H9 (cell line): ENCODE measurements at regions not wholly inside any gene's neighbourhood (a gene's known extent, or its start where the extent isn't known, plus 50 kb on each side); places are given as distances from the start of the nearest gene placed in this dataset.

Experiments
- DNase-seq: peaks from one replicate; pipeline ENCODE4 v3.0.0-alpha.2; 2017
- H2AFZ ChIP-seq: one replicate; pipeline ENCODE4 v1.6.1; 2013; ENCODE audit warnings: mild to moderate bottlenecking, low read length, control low read depth, moderate library complexity
- H2AK5ac ChIP-seq: 2 replicates; pipeline ENCODE4 v1.6.1; 2013; ENCODE audit warnings: low read length, control low read depth, mixed read lengths; ENCODE audit not compliant: insufficient read length
- H2BK120ac ChIP-seq: one replicate; pipeline ENCODE4 v1.6.1; 2013; ENCODE audit warnings: low read depth, mild to moderate bottlenecking, low read length, control low read depth, inconsistent platforms; ENCODE audit not compliant: poor library complexity, severe bottlenecking
- H2BK12ac ChIP-seq: 2 replicates; pipeline ENCODE4 v1.6.1; 2013; ENCODE audit warnings: low read length, control low read depth, mixed read lengths, low read depth; ENCODE audit not compliant: insufficient read length
- H2BK15ac ChIP-seq: 2 replicates; pipeline ENCODE4 v1.6.1; 2013; ENCODE audit warnings: low read depth, low read length, control low read depth
- H2BK20ac ChIP-seq: one replicate; pipeline ENCODE4 v1.6.1; 2013; ENCODE audit warnings: low read depth, mild to moderate bottlenecking, low read length, control low read depth, inconsistent platforms; ENCODE audit not compliant: poor library complexity, severe bottlenecking
- H2BK5ac ChIP-seq: 2 replicates; pipeline ENCODE4 v1.6.1; 2013; ENCODE audit warnings: low read length, control low read depth, mixed read lengths; ENCODE audit not compliant: insufficient read length
- H3K14ac ChIP-seq: 2 replicates; pipeline ENCODE4 v1.6.1; 2013; ENCODE audit warnings: low read length, control low read depth; ENCODE audit not compliant: insufficient read depth
- H3K18ac ChIP-seq: 2 replicates; pipeline ENCODE4 v1.6.1; 2013; ENCODE audit warnings: low read depth, mild to moderate bottlenecking, mixed read lengths, low read length, control low read depth; ENCODE audit not compliant: insufficient read length
- H3K23ac ChIP-seq: 2 replicates; pipeline ENCODE4 v1.6.1; 2013; ENCODE audit warnings: low read length, control low read depth, mixed read lengths, low read depth; ENCODE audit not compliant: insufficient read length
- H3K23me2 ChIP-seq: 2 replicates; pipeline ENCODE4 v1.6.1; 2013; ENCODE audit warnings: low read depth, mild to moderate bottlenecking, mixed read lengths, low read length, control low read depth; ENCODE audit not compliant: insufficient read length, poor library complexity, severe bottlenecking
- H3K27ac ChIP-seq: 2 replicates; pipeline ENCODE4 v1.5.1; 2013; ENCODE audit warnings: low read length, control low read depth, mixed read lengths, low read depth; ENCODE audit not compliant: insufficient read length
- H3K27me3 ChIP-seq: 2 replicates; pipeline ENCODE4 v1.6.1; 2013; ENCODE audit warnings: low read length, control low read depth, inconsistent platforms; ENCODE audit not compliant: insufficient read depth
- H3K4ac ChIP-seq: 2 replicates; pipeline ENCODE4 v1.6.1; 2013; ENCODE audit warnings: low read depth, mild to moderate bottlenecking, control low read depth, inconsistent platforms, low read length, moderate library complexity
- H3K4me1 ChIP-seq: 2 replicates; pipeline ENCODE4 v1.6.1; 2013; ENCODE audit warnings: low read length, control low read depth, inconsistent platforms; ENCODE audit not compliant: insufficient read depth
- H3K4me2 ChIP-seq: 2 replicates; pipeline ENCODE4 v1.6.1; 2013; ENCODE audit warnings: low read length, control low read depth, mixed read lengths; ENCODE audit not compliant: insufficient read length, insufficient read depth
- H3K56ac ChIP-seq: 2 replicates; pipeline ENCODE4 v1.6.1; 2013; ENCODE audit warnings: low read depth, mild to moderate bottlenecking, mixed read lengths, low read length, control low read depth; ENCODE audit not compliant: insufficient read length
- H3K79me1 ChIP-seq: 2 replicates; pipeline ENCODE4 v1.6.1; 2013; ENCODE audit warnings: low read depth, mild to moderate bottlenecking, moderate library complexity, low read length, control low read depth, inconsistent platforms; ENCODE audit not compliant: insufficient read depth, poor library complexity, severe bottlenecking
- H3K79me2 ChIP-seq: 2 replicates; pipeline ENCODE4 v1.6.1; 2013; ENCODE audit warnings: low read length, control low read depth, inconsistent platforms; ENCODE audit not compliant: insufficient read depth
- H3K9ac ChIP-seq: 2 replicates; pipeline ENCODE4 v1.6.1; 2013; ENCODE audit warnings: low read length, control low read depth, mixed read lengths; ENCODE audit not compliant: insufficient read length; ENCODE audit errors: extremely low read depth
- H3K9me3 ChIP-seq: one replicate; pipeline ENCODE4 v1.6.1; 2013; ENCODE audit warnings: low read depth, low read length, inconsistent platforms; ENCODE audit not compliant: control insufficient read depth
- H3T11ph ChIP-seq: one replicate; pipeline ENCODE4 v1.6.1; 2013; ENCODE audit warnings: mild to moderate bottlenecking, low read length, control low read depth, inconsistent platforms
- H4K20me1 ChIP-seq: one replicate; pipeline ENCODE4 v1.6.1; 2013; ENCODE audit not compliant: control insufficient read depth, insufficient read length, insufficient read depth
- H4K5ac ChIP-seq: 2 replicates; pipeline ENCODE4 v1.6.1; 2013; ENCODE audit warnings: low read depth, mild to moderate bottlenecking, mixed read lengths, low read length, control low read depth; ENCODE audit not compliant: insufficient read length
- H4K8ac ChIP-seq: replicated peaks from 2 replicates; pipeline ENCODE4 v1.6.1; 2013; ENCODE audit warnings: low read length, control low read depth, mixed read lengths, low read depth; ENCODE audit not compliant: insufficient read length
- H4K91ac ChIP-seq: 2 replicates; pipeline ENCODE4 v1.6.1; 2013; ENCODE audit warnings: low read depth, mild to moderate bottlenecking, moderate library complexity, mixed read lengths, low read length, control low read depth; ENCODE audit not compliant: insufficient read length
- H3K27ac Mint-ChIP-seq, 3 experiments: 2 replicates in 2 of 3; 3 replicates in 1 of 3; pipeline ENCODE4 v1.8.0; 2020 to 2021; ENCODE audit warnings: mixed read lengths in 3 of 3, mild to moderate bottlenecking in 1 of 3, moderate library complexity in 1 of 3
- H3K27me3 Mint-ChIP-seq: 2 replicates; pipeline ENCODE4 v1.8.0; 2021; ENCODE audit warnings: low read depth, mild to moderate bottlenecking, moderate library complexity, mixed read lengths
- H3K36me3 Mint-ChIP-seq, 3 experiments: 2 replicates in 2 of 3; 3 replicates in 1 of 3; pipeline ENCODE4 v1.8.0; 2020 to 2021; ENCODE audit warnings: low read depth in 3 of 3, mixed read lengths in 3 of 3; ENCODE audit not compliant: insufficient read depth in 1 of 3
- H3K4me1 Mint-ChIP-seq, 2 experiments: 2 replicates each; pipeline ENCODE4 v1.8.0; 2020; ENCODE audit warnings: mixed read lengths in 2 of 2
- H3K4me3 Mint-ChIP-seq, 2 experiments: 2 replicates in 1 of 2; 3 replicates in 1 of 2; pipeline ENCODE4 v1.8.0; 2020 to 2021; ENCODE audit warnings: mild to moderate bottlenecking in 2 of 2, mixed read lengths in 2 of 2, moderate library complexity in 1 of 2
- H3K9me3 Mint-ChIP-seq, 2 experiments: 2 replicates in 1 of 2; 3 replicates in 1 of 2; pipeline ENCODE4 v1.8.0; 2020; ENCODE audit warnings: mild to moderate bottlenecking in 2 of 2, mixed read lengths in 2 of 2, moderate library complexity in 1 of 2
- WGBS: extraction: QIAGEN DNeasy Blood & Tissue Kit; methylation state at CpG from one replicate; pipeline ENCODE4 v1.1.7; 2013; ENCODE audit warnings: missing lambda C conversion rate, low lambda C conversion rate, mixed read lengths; ENCODE audit not compliant: insufficient read length; ENCODE audit errors: extremely low coverage; 5-methylcytosine and 5-hydroxymethylcytosine counted together
- TF ChIP-seq, protein P1 (sequence below): fragments of 200-600 bp; sonication (generic); conservative IDR thresholded peaks from 3 replicates; pipeline ENCODE4 v1.8.0; 2021; ENCODE audit warnings: antibody characterized with exemption, mild to moderate bottlenecking

DNA sequence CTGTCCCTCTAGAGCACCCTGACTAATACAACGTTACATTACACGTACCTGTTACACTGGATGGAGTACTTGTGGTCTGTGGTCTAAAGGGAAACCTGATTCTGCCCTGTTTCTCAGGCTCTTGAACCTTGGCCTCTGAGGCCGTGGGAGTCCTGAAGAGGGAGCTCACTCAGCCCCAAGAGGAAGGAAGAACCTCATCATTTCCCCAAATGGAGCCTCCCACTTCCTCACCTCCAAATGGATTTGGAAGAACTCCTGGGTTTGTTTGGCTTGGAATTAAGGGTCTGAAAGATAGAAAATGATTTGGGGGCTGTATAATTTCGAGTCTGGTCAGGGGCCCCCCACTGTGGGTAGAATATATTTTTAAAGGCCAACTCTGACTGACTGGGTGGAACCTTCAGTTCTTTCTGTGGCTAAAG, 200.2 kb downstream of the SEMA6A start:
- no peak overlapping the region for H2BK15ac ChIP-seq
- no peak overlapping the region for H2BK5ac ChIP-seq
- no peaks in the 10 kb centered on the region for H3K9me3 ChIP-seq
- Mint-ChIP-seq H3K4me3 (no peak overlapping the region), H3K36me3 (no peaks in the 10 kb centered on the region; a peak in 1 of 7 replicates), H3K27me3 (no peaks in the 10 kb centered on the region; the same call in 1 of the 2 replicates), H3K27ac (no peak overlapping the region), H3K4me1 (peaks cover 45 to 47% of the 10 kb centered on the region in 2 experiments), H3K9me3 (peaks cover 0 to 2% of the 10 kb centered on the region in 2 experiments; a peak in 1 of 5 replicates)
- H3K4me1 ChIP-seq, result peaks cover 9% of the 10 kb centered on the region; the same call in 1 of the 2 replicates
- no peak overlapping the region for H4K8ac ChIP-seq
- H2BK20ac ChIP-seq, result no peak overlapping the region
- H3K27me3 ChIP-seq, result no peaks in the 10 kb centered on the region
- H2AFZ ChIP-seq, result no peak overlapping the region
- no peaks in the 10 kb centered on the region for H4K20me1 ChIP-seq
- H3K79me2 ChIP-seq, result no peaks in the 10 kb centered on the region
- H3K56ac ChIP-seq, result no peak overlapping the region
- DNase-seq, result no peak
- H3K4me2 ChIP-seq, result no peak overlapping the region
- no CpG with 5 or more reads among the region's 4 CpGs for WGBS
- no peak overlapping the region for H4K91ac ChIP-seq
- no peak overlapping the region for H4K5ac ChIP-seq
- no peak overlapping the region for H3K23ac ChIP-seq
- no peak overlapping the region for H3K27ac ChIP-seq
- no peak overlapping the region for H3T11ph ChIP-seq
- H3K18ac ChIP-seq, result no peak overlapping the region
- no peaks in the 10 kb centered on the region for H3K23me2 ChIP-seq
- no peak overlapping the region for H2BK120ac ChIP-seq
- no peak overlapping the region for H3K4ac ChIP-seq
- no peak overlapping the region for H2BK12ac ChIP-seq
- no peak overlapping the region for H2AK5ac ChIP-seq
- TF ChIP-seq, protein P1, sequence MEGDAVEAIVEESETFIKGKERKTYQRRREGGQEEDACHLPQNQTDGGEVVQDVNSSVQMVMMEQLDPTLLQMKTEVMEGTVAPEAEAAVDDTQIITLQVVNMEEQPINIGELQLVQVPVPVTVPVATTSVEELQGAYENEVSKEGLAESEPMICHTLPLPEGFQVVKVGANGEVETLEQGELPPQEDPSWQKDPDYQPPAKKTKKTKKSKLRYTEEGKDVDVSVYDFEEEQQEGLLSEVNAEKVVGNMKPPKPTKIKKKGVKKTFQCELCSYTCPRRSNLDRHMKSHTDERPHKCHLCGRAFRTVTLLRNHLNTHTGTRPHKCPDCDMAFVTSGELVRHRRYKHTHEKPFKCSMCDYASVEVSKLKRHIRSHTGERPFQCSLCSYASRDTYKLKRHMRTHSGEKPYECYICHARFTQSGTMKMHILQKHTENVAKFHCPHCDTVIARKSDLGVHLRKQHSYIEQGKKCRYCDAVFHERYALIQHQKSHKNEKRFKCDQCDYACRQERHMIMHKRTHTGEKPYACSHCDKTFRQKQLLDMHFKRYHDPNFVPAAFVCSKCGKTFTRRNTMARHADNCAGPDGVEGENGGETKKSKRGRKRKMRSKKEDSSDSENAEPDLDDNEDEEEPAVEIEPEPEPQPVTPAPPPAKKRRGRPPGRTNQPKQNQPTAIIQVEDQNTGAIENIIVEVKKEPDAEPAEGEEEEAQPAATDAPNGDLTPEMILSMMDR, result no peak
- H3K9ac ChIP-seq, result no peak overlapping the region
- H3K14ac ChIP-seq, result no peak overlapping the region
- no peaks in the 10 kb centered on the region for H3K79me1 ChIP-seq
